ENCODE measurements at regions not wholly inside any gene's neighbourhood (a gene's known extent, or its start where the extent isn't known, plus 50 kb on each side); places are given as distances from the start of the nearest gene placed in this dataset.
"Not testable (repeated sequence)": the region's sequence is repeated elsewhere in the genome, so short reads cannot be mapped to it uniquely, and the experiment has no call there.

GRCh38 chr3:116512281-116512680 is 67.0 kb upstream of the LSAMP start:
- H3K4me1 ChIP-seq, result no peaks in the 10 kb centered on the region
- no peaks in the 10 kb centered on the region for H3K27me3 ChIP-seq
- no peak for TF ChIP-seq POLR2A (IDR thresholded peaks at IDR 0.05; ENCODE audit: low read depth)
- WGBS, result 90% methylated on average over 2 of the region's 2 CpGs
- H3K9me3 ChIP-seq, result no peaks in the 10 kb centered on the region
- intact Hi-C loops (cut with DNase I), result no loop called here
- H3K27ac ChIP-seq (replicated peaks in 1 of 4), result no peak overlapping the region
- H3K4me3 ChIP-seq, result no peak overlapping the region
- no peaks in the 10 kb centered on the region for H3K36me3 ChIP-seq
- no peak for DNase-seq (ENCODE audit: extremely low spot score)

GRCh38 chr3:116512931-116513330 is 67.6 kb upstream of the LSAMP start:
- 64% methylated on average over 2 of the region's 2 CpGs for WGBS
- H3K27me3 ChIP-seq, result no peaks in the 10 kb centered on the region
- H3K4me3 ChIP-seq, result no peak overlapping the region
- no peaks in the 10 kb centered on the region for H3K36me3 ChIP-seq
- H3K9me3 ChIP-seq, result no peaks in the 10 kb centered on the region
- no peak overlapping the region for H3K27ac ChIP-seq (replicated peaks in 1 of 4)
- intact Hi-C loops (cut with DNase I), result no loop called here
- DNase-seq (ENCODE audit: extremely low spot score), result no peak
- H3K4me1 ChIP-seq, result no peaks in the 10 kb centered on the region
- TF ChIP-seq POLR2A (IDR thresholded peaks at IDR 0.05; ENCODE audit: low read depth) (no peak), POLR2AphosphoS5 (IDR thresholded peaks at IDR 0.05) (no peak), CTCF (IDR thresholded peaks at IDR 0.05) (no peak), EP300 (IDR thresholded peaks at IDR 0.05) (no peak)

- no peak for TF ChIP-seq POLR2A (IDR thresholded peaks at IDR 0.05; ENCODE audit: low read depth)
- TF ChIP-seq POLR2AphosphoS5 (IDR thresholded peaks at IDR 0.05), result no peak
- no peak for TF ChIP-seq CTCF (IDR thresholded peaks at IDR 0.05)
- no peak for TF ChIP-seq EP300 (IDR thresholded peaks at IDR 0.05)
- no peaks in the 10 kb centered on the region for H3K4me1 ChIP-seq
- WGBS, result 61% methylated on average over 2 of the region's 2 CpGs
- no peak for DNase-seq (ENCODE audit: extremely low spot score)
- H3K36me3 ChIP-seq, result no peaks in the 10 kb centered on the region
- no peaks in the 10 kb centered on the region for H3K9me3 ChIP-seq
- no peak overlapping the region for H3K4me3 ChIP-seq
- H3K27ac ChIP-seq (replicated peaks in 1 of 4), result no peak overlapping the region
- no peaks in the 10 kb centered on the region for H3K27me3 ChIP-seq
- intact Hi-C loops (cut with DNase I), result no loop called here
These were observed 70.7 kb upstream of the LSAMP start for GRCh38 chr3:116515973-116516372.

- DNase-seq (ENCODE audit: extremely low spot score), result no peak
- Histone ChIP-seq H3K4me3 (no peak overlapping the region), H3K4me1 (no peaks in the 10 kb centered on the region), H3K27me3 (no peaks in the 10 kb centered on the region), H3K9me3 (no peaks in the 10 kb centered on the region), H3K36me3 (no peaks in the 10 kb centered on the region), H3K27ac (replicated peaks in 1 of 4) (no peak overlapping the region)
- 39% methylated on average over 1 of the region's 1 CpG for WGBS
- no peak for TF ChIP-seq EP300 (IDR thresholded peaks at IDR 0.05)
- no peak for TF ChIP-seq CTCF (IDR thresholded peaks at IDR 0.05)
- TF ChIP-seq POLR2AphosphoS5 (IDR thresholded peaks at IDR 0.05), result no peak
- no peak for TF ChIP-seq POLR2A (IDR thresholded peaks at IDR 0.05; ENCODE audit: low read depth)
- intact Hi-C loops (cut with DNase I), result no loop called here
These were observed 72.0 kb upstream of the LSAMP start for GRCh38 chr3:116517308-116517707.

GRCh38 chr3:116519101-116519500 is 73.8 kb upstream of the LSAMP start:
- intact Hi-C loops (cut with DNase I); H3K36me3 ChIP-seq; H3K4me3 ChIP-seq; H3K9me3 ChIP-seq; H3K4me1 ChIP-seq; DNase-seq (ENCODE audit: extremely low spot score); H3K27me3 ChIP-seq; H3K27ac ChIP-seq (replicated peaks in 1 of 4): not testable (repeated sequence)
- WGBS, result 100% methylated on average over 4 of the region's 26 CpGs

GRCh38 chr3:116519823-116520222 is 74.5 kb upstream of the LSAMP start:
- H3K4me3 ChIP-seq, result not testable (repeated sequence)

More at GRCh38 chr3:116519823-116520222, 74.5 kb upstream of the LSAMP start:
- H3K36me3 ChIP-seq; H3K27ac ChIP-seq (replicated peaks in 1 of 4); H3K4me1 ChIP-seq; intact Hi-C loops (cut with DNase I); H3K27me3 ChIP-seq; DNase-seq (ENCODE audit: extremely low spot score); H3K9me3 ChIP-seq: not testable (repeated sequence)
- 81% methylated on average over 3 of the region's 3 CpGs for WGBS
